GM18951 (cell line): ENCODE measurements at regions not wholly inside any gene's neighbourhood (a gene's known extent, or its start where the extent isn't known, plus 50 kb on each side); places are given as distances from the start of the nearest gene placed in this dataset.

Experiments
- POLR2A ChIP-seq: IDR thresholded peaks from 4 replicates; pipeline ENCODE4 v1.6.1; 2011; ENCODE audit warnings: mild to moderate bottlenecking; ENCODE audit not compliant: insufficient read length, insufficient read depth; ENCODE audit errors: extremely low read depth
- in situ Hi-C: fragments of 300-500 bp; cut with MboI; formaldehyde crosslinking; loops from one replicate; pipeline ENCODE4 v1.12.0; 2022; ENCODE audit warnings: low sequenced_read_pairs, mixed read lengths, inconsistent platforms; ENCODE audit not compliant: unreplicated experiment

GRCh38 chr4:59127006-59127405, 2016.8 kb upstream of the IGFBP7 start:
- TF ChIP-seq POLR2A = no peak
- in situ Hi-C loops = no loop called here

- in situ Hi-C loops = no loop called here
- no peak for TF ChIP-seq POLR2A
These were observed 2017.6 kb upstream of the IGFBP7 start for GRCh38 chr4:59127743-59128142.

GRCh38 chr4:59135248-59135985, 2025.2 kb upstream of the IGFBP7 start:
- TF ChIP-seq POLR2A = no peak
- in situ Hi-C loops = no loop called here

- in situ Hi-C loops = no loop called here
- no peak for TF ChIP-seq POLR2A
These were observed 2038.9 kb upstream of the ADGRL3 start for GRCh38 chr4:59161249-59161648.

GRCh38 chr4:59175617-59176016, 2024.5 kb upstream of the ADGRL3 start:
- TF ChIP-seq POLR2A = no peak
- in situ Hi-C loops = no loop called here

- in situ Hi-C loops = no loop called here
- no peak for TF ChIP-seq POLR2A
These were observed 2020.8 kb upstream of the ADGRL3 start for GRCh38 chr4:59179372-59179771.

GRCh38 chr4:59180161-59180560, 2020.0 kb upstream of the ADGRL3 start:
- in situ Hi-C loops = no loop called here
- TF ChIP-seq POLR2A = no peak

GRCh38 chr4:59180969-59181368, 2019.2 kb upstream of the ADGRL3 start:
- no peak for TF ChIP-seq POLR2A
- in situ Hi-C loops = no loop called here

GRCh38 chr4:59195839-59196238, 2004.3 kb upstream of the ADGRL3 start:
- in situ Hi-C loops = no loop called here
- TF ChIP-seq POLR2A = no peak

- in situ Hi-C loops = no loop called here
- TF ChIP-seq POLR2A = no peak
These were observed 1999.1 kb upstream of the ADGRL3 start for GRCh38 chr4:59200992-59201391.

GRCh38 chr4:59217910-59218631, 1982.1 kb upstream of the ADGRL3 start:
- in situ Hi-C loops = no loop called here
- TF ChIP-seq POLR2A = no peak

GRCh38 chr4:59222221-59222620, 1977.9 kb upstream of the ADGRL3 start:
- in situ Hi-C loops = no loop called here
- no peak for TF ChIP-seq POLR2A

- in situ Hi-C loops = no loop called here
- TF ChIP-seq POLR2A = no peak
These were observed 1976.7 kb upstream of the ADGRL3 start for GRCh38 chr4:59223292-59223941.

GRCh38 chr4:59238212-59238611, 1961.9 kb upstream of the ADGRL3 start:
- in situ Hi-C loops = no loop called here
- no peak for TF ChIP-seq POLR2A
